BE2C (cell line): ENCODE measurements at regions not wholly inside any gene's neighbourhood (a gene's known extent, or its start where the extent isn't known, plus 50 kb on each side); places are given as distances from the start of the nearest gene placed in this dataset.

ENCODE experiments used
- DNase-seq: peaks from one replicate; pipeline ENCODE4 v3.0.0-alpha.2; 2020
- H3K27me3 ChIP-seq: fragments of 250-450 bp; sonication (Bioruptor Pico); 2 replicates; pipeline ENCODE4 v1.5.1; 2020; ENCODE audit warnings: mild to moderate bottlenecking
- H3K36me3 ChIP-seq: fragments of 250-450 bp; sonication (Bioruptor Pico); 2 replicates; pipeline ENCODE4 v1.5.1; 2020; ENCODE audit warnings: mild to moderate bottlenecking
- H3K4me1 ChIP-seq: fragments of 250-450 bp; sonication (Bioruptor Pico); 2 replicates; pipeline ENCODE4 v1.5.1; 2020
- H3K4me3 ChIP-seq: 2 replicates; pipeline ENCODE4 v1.5.1; 2011; ENCODE audit warnings: low read depth, low read length
- H3K9me3 ChIP-seq: fragments of 250-450 bp; sonication (Bioruptor Pico); 2 replicates; pipeline ENCODE4 v1.5.1; 2020
- CTCF ChIP-seq: IDR thresholded peaks from 2 replicates; pipeline ENCODE4 v1.5.1; 2012; ENCODE audit warnings: mild to moderate bottlenecking, low read depth, low read length

- Histone ChIP-seq H3K9me3 (no peaks in the 10 kb centered on the region), H3K27me3 (no peaks in the 10 kb centered on the region; the same call in 1 of the 2 replicates), H3K36me3 (no peaks in the 10 kb centered on the region), H3K4me1 (0 out of 2 replicates have a peak, but pooled peaks cover 8% of the 10 kb centered on the region), H3K4me3 (no peak overlapping the region)
- DNase-seq = no peak
- no peak for TF ChIP-seq CTCF
Observed at GRCh38 chr1:240000634-240001033, 91.0 kb upstream of the FMN2 start.

GRCh38 chr1:240001177-240001740, 90.4 kb upstream of the FMN2 start:
- Histone ChIP-seq H3K4me3 (no peak overlapping the region), H3K36me3 (no peaks in the 10 kb centered on the region), H3K27me3 (no peaks in the 10 kb centered on the region; the same call in 1 of the 2 replicates), H3K4me1 (0 out of 2 replicates have a peak, but pooled peaks cover 8% of the 10 kb centered on the region), H3K9me3 (no peaks in the 10 kb centered on the region)
- no peak for DNase-seq
- no peak for TF ChIP-seq CTCF

- no peaks in the 10 kb centered on the region for H3K36me3 ChIP-seq
- DNase-seq = peak; percentile 35
- peak; percentile 95 for TF ChIP-seq CTCF
- no peaks in the 10 kb centered on the region for H3K27me3 ChIP-seq
- no peaks in the 10 kb centered on the region for H3K9me3 ChIP-seq
- H3K4me1 ChIP-seq = 0 out of 2 replicates have a peak, but pooled peaks cover 8% of the 10 kb centered on the region
- H3K4me3 ChIP-seq = no peak overlapping the region
Observed at GRCh38 chr1:240004086-240004749, 87.5 kb upstream of the FMN2 start.

- no peak for DNase-seq
- Histone ChIP-seq H3K4me3 (no peak overlapping the region), H3K4me1 (0 out of 2 replicates have a peak, but pooled peaks cover 8% of the 10 kb centered on the region), H3K27me3 (no peaks in the 10 kb centered on the region), H3K9me3 (no peaks in the 10 kb centered on the region), H3K36me3 (no peaks in the 10 kb centered on the region)
- TF ChIP-seq CTCF = peak; percentile 7; the same call in 1 of the 2 replicates
Observed at GRCh38 chr1:240005997-240006650, 85.6 kb upstream of the FMN2 start.

- no peak for DNase-seq
Observed at GRCh38 chr1:240008298-240008697, 83.4 kb upstream of the FMN2 start.

More at GRCh38 chr1:240008298-240008697, 83.4 kb upstream of the FMN2 start:
- Histone ChIP-seq H3K4me3 (no peak overlapping the region), H3K27me3 (no peaks in the 10 kb centered on the region), H3K36me3 (no peaks in the 10 kb centered on the region), H3K9me3 (no peaks in the 10 kb centered on the region), H3K4me1 (no peaks in the 10 kb centered on the region)
- no peak for TF ChIP-seq CTCF
